DND-41 (cell line): ENCODE measurements at regions not wholly inside any gene's neighbourhood (a gene's known extent, or its start where the extent isn't known, plus 50 kb on each side); places are given as distances from the start of the nearest gene placed in this dataset.

Source experiments
- ATAC-seq: fragments of 200-7000 bp; cut with Tn5 transposase; 3 replicates; pipeline ENCODE4 v1.9.1; 2021; ENCODE audit warnings: low read depth; ENCODE audit not compliant: insufficient read depth
- DNase-seq: peaks from one replicate; pipeline ENCODE4 v3.0.0-alpha.2; 2020
- H2AFZ ChIP-seq: 2 replicates; pipeline ENCODE4 v1.6.0; 2012; ENCODE audit warnings: low read depth, low read length
- H3K27ac ChIP-seq: 2 replicates; pipeline ENCODE4 v1.5.1; 2012; ENCODE audit warnings: low read length, inconsistent platforms
- H3K27me3 ChIP-seq: fragments of 200-600 bp; sonication (generic); 2 replicates; pipeline ENCODE4 v1.6.0; 2012; ENCODE audit warnings: low read length, mild to moderate bottlenecking, inconsistent platforms; ENCODE audit not compliant: insufficient read depth, poor library complexity
- H3K36me3 ChIP-seq: 2 replicates; pipeline ENCODE4 v1.5.1; 2012; ENCODE audit warnings: low read length, inconsistent platforms; ENCODE audit not compliant: insufficient read depth
- H3K4me1 ChIP-seq: 2 replicates; pipeline ENCODE4 v1.5.1; 2012; ENCODE audit warnings: mild to moderate bottlenecking, low read length; ENCODE audit not compliant: insufficient read depth
- H3K4me2 ChIP-seq: 2 replicates; pipeline ENCODE4 v1.6.0; 2012; ENCODE audit warnings: mild to moderate bottlenecking, moderate library complexity, low read length, inconsistent platforms; ENCODE audit not compliant: insufficient read depth
- H3K4me3 ChIP-seq, 2 experiments: fragments of 200-600 bp in 1 of 2; shearing (Covaris generic) in 1 of 2; 2 replicates each; pipeline ENCODE4 v1.5.1; 2012 to 2016; ENCODE audit warnings: inconsistent platforms in 2 of 2, low read length in 2 of 2, mild to moderate bottlenecking in 2 of 2, low read depth in 1 of 2, moderate library complexity in 1 of 2
- H3K79me2 ChIP-seq: 2 replicates; pipeline ENCODE4 v1.6.0; 2012; ENCODE audit warnings: low read length, inconsistent platforms; ENCODE audit not compliant: insufficient read depth
- H3K9ac ChIP-seq: 2 replicates; pipeline ENCODE4 v1.6.0; 2012; ENCODE audit warnings: low read depth, mild to moderate bottlenecking, inconsistent platforms, low read length, moderate library complexity
- H3K9me3 ChIP-seq: 2 replicates; pipeline ENCODE4 v1.5.1; 2012; ENCODE audit warnings: low read length, moderate library complexity, mild to moderate bottlenecking, inconsistent platforms; ENCODE audit not compliant: insufficient read depth, severe bottlenecking
- H4K20me1 ChIP-seq: 2 replicates; pipeline ENCODE4 v1.6.0; 2012; ENCODE audit warnings: low read length; ENCODE audit not compliant: insufficient read depth
- CTCF ChIP-seq: IDR thresholded peaks from 2 replicates; pipeline ENCODE4 v1.5.1; 2012; ENCODE audit warnings: borderline replicate concordance, low read length, moderate library complexity, mild to moderate bottlenecking; ENCODE audit not compliant: poor library complexity, severe bottlenecking; ENCODE audit errors: extremely low read depth
- EZH2 ChIP-seq: IDR thresholded peaks from 3 replicates; pipeline ENCODE4 v1.6.1; 2012; ENCODE audit warnings: borderline replicate concordance, low read depth, mild to moderate bottlenecking, moderate library complexity, low read length, inconsistent platforms; ENCODE audit not compliant: severe bottlenecking

GRCh38 chr15:46452297-46452820 is 817.5 kb downstream of the SQOR start:
- no peak overlapping the region for H3K9ac ChIP-seq
- H2AFZ ChIP-seq = no peak overlapping the region
- no peaks in the 10 kb centered on the region for H3K27me3 ChIP-seq
- TF ChIP-seq EZH2 = no peak
- TF ChIP-seq CTCF = no peak
- ATAC-seq = no peak
- H3K36me3 ChIP-seq = no peaks in the 10 kb centered on the region
- no peaks in the 10 kb centered on the region for H3K9me3 ChIP-seq
- H3K4me3 ChIP-seq = no peak overlapping the region
- no peak overlapping the region for H3K4me2 ChIP-seq
- no peaks in the 10 kb centered on the region for H3K79me2 ChIP-seq
- no peaks in the 10 kb centered on the region for H3K4me1 ChIP-seq
- DNase-seq = no peak
- H3K27ac ChIP-seq = no peak overlapping the region
- no peaks in the 10 kb centered on the region for H4K20me1 ChIP-seq

- H4K20me1 ChIP-seq = no peaks in the 10 kb centered on the region
- no peak for TF ChIP-seq CTCF
- no peak for TF ChIP-seq EZH2
- no peak overlapping the region for H3K4me3 ChIP-seq
- no peaks in the 10 kb centered on the region for H3K9me3 ChIP-seq
- H3K4me2 ChIP-seq = no peak overlapping the region
- no peaks in the 10 kb centered on the region for H3K36me3 ChIP-seq
- DNase-seq (no peak), ATAC-seq (no peak)
- no peak overlapping the region for H2AFZ ChIP-seq
- H3K9ac ChIP-seq = no peak overlapping the region
- H3K79me2 ChIP-seq = no peaks in the 10 kb centered on the region
- no peaks in the 10 kb centered on the region for H3K27me3 ChIP-seq
- H3K4me1 ChIP-seq = no peaks in the 10 kb centered on the region
- no peak overlapping the region for H3K27ac ChIP-seq
Measured at GRCh38 chr15:46456456-46456855, 821.6 kb downstream of the SQOR start.

- no peak for DNase-seq
Measured at GRCh38 chr15:46460431-46461094, 825.7 kb downstream of the SQOR start.

More at GRCh38 chr15:46460431-46461094, 825.7 kb downstream of the SQOR start:
- no peaks in the 10 kb centered on the region for H3K27me3 ChIP-seq
- ATAC-seq = no peak
- H3K79me2 ChIP-seq = no peaks in the 10 kb centered on the region
- TF ChIP-seq CTCF (no peak), EZH2 (no peak)
- no peak overlapping the region for H3K4me3 ChIP-seq
- H3K4me1 ChIP-seq = no peaks in the 10 kb centered on the region
- no peak overlapping the region for H3K27ac ChIP-seq
- H4K20me1 ChIP-seq = no peaks in the 10 kb centered on the region
- no peak overlapping the region for H3K4me2 ChIP-seq
- no peaks in the 10 kb centered on the region for H3K36me3 ChIP-seq
- H3K9ac ChIP-seq = no peak overlapping the region
- H3K9me3 ChIP-seq = no peaks in the 10 kb centered on the region
- no peak overlapping the region for H2AFZ ChIP-seq
